Activated naive CD8-positive, alpha-beta T cell treated with anti-CD3 and anti-CD28 coated beads, Interleukin-2, amount 10 ng/mL, durations not matched to agents 7 days and 5 days (primary cell): ENCODE measurements at regions not wholly inside any gene's neighbourhood (a gene's known extent, or its start where the extent isn't known, plus 50 kb on each side); places are given as distances from the start of the nearest gene placed in this dataset.
"Not testable (repeated sequence)": the region's sequence is repeated elsewhere in the genome, so short reads cannot be mapped to it uniquely, and the experiment has no call there.

Source experiments
- ATAC-seq: fragments of 150-1000 bp; cut with Tn5 transposase; one replicate; pipeline ENCODE4 v1.10.0; 2021; ENCODE audit warnings: low read depth, moderate library complexity
- POLR2A ChIA-PET: fragments of 350-600 bp; sonication (Branson Sonifier 250); formaldehyde crosslinking; loops from one replicate; lab custom pipeline; 2021; ENCODE audit warnings: antibody characterized with exemption; lab: Charles Lee
- DNase-seq: peaks from one replicate; pipeline ENCODE4 v3.0.0; 2021
- H3K27ac Mint-ChIP-seq: one replicate; pipeline ENCODE4 v1.8.0; 2022; ENCODE audit warnings: mild to moderate bottlenecking, mixed read lengths
- H3K27me3 Mint-ChIP-seq: one replicate; pipeline ENCODE4 v1.8.0; 2022; ENCODE audit warnings: mild to moderate bottlenecking, moderate library complexity, mixed read lengths
- H3K36me3 Mint-ChIP-seq: one replicate; pipeline ENCODE4 v1.8.0; 2021; ENCODE audit warnings: mild to moderate bottlenecking, mixed read lengths
- H3K4me1 Mint-ChIP-seq: one replicate; pipeline ENCODE4 v1.8.0; 2021; ENCODE audit warnings: mixed read lengths
- H3K4me3 Mint-ChIP-seq: one replicate; pipeline ENCODE4 v1.8.0; 2022; ENCODE audit warnings: mild to moderate bottlenecking, moderate library complexity, mixed read lengths
- H3K9me3 Mint-ChIP-seq: one replicate; pipeline ENCODE4 v1.8.0; 2021; ENCODE audit warnings: mixed read lengths

DNA sequence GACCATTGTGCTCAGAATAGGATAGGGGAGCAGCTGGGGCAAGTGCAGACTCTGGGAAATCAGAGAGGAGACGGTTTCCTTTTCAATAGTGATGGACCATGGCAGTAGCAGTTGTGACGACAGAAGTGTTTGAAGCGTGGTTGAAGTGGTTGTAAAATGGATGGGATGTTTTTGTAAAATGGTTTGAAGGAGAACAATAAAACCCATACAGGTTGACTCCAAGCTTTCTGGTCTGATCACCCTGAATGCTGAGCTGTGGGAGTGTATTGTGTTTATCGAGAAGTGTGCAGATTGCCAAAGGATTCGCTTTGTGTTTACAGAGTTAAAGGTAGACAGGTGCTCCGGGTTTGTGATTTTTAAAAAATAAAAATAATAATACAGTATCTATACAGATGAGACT is 255.2 kb upstream of the SULF2 start:
- ATAC-seq = no peak

DNA sequence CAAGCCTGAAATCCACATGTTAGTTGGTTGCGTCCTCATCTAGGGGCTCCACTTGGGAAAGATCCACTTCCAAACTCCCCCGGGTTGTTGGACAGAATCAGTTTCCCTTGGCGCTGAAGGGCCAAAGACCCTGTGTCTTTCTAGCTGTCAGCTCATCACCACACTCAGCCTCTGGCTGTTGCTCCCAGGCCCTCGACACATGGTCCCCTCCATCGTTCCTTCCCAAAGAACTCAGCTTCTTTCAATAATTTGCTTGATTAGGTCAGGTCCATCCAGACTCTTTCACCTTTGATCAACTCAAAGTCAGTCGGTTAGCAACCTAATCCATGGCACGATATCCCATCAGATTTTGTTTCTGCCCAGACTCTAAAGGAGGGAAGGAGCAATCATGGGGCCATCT is 254.8 kb upstream of the SULF2 start:
- Mint-ChIP-seq H3K27me3 (no peaks in the 10 kb centered on the region), H3K4me3 (no peak overlapping the region), H3K36me3 (no peaks in the 10 kb centered on the region), H3K4me1 (no peaks in the 10 kb centered on the region), H3K27ac (no peak overlapping the region), H3K9me3 (no peaks in the 10 kb centered on the region)
- POLR2A ChIA-PET = no interaction called here
- DNase-seq (no peak), ATAC-seq (no peak)

More for the DNA sequence above, 255.2 kb upstream of the SULF2 start:
- POLR2A ChIA-PET = no interaction called here
- DNase-seq = no peak
- Mint-ChIP-seq H3K4me3 (no peak overlapping the region), H3K36me3 (no peaks in the 10 kb centered on the region), H3K27me3 (no peaks in the 10 kb centered on the region), H3K4me1 (no peaks in the 10 kb centered on the region), H3K9me3 (no peaks in the 10 kb centered on the region), H3K27ac (no peak overlapping the region)

DNA sequence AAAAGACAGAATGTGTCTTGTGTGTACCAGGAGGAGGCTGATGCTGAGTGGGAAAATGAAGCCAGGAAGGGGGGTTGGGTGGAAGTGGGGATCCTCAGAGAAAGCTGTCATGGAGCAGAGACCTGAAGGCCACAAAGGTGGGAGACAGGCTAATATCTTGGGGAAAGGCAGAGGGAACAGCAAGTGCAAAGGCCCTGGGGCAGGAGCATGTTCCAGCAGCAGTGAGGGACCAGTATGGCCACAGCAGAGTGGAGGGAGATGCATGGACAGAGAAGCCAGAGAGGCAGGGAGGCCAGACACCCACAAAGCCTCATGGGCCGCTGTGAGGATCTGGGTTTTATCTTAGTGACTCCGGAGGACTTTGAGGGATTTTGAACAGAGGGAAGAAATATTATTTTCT is 254.2 kb upstream of the SULF2 start:
- no peak for DNase-seq
- no peak overlapping the region for H3K27ac Mint-ChIP-seq
- H3K4me1 Mint-ChIP-seq = no peaks in the 10 kb centered on the region
- no peak for ATAC-seq
- POLR2A ChIA-PET = no interaction called here
- no peak overlapping the region for H3K4me3 Mint-ChIP-seq
- no peaks in the 10 kb centered on the region for H3K36me3 Mint-ChIP-seq
- H3K27me3 Mint-ChIP-seq = no peaks in the 10 kb centered on the region
- no peaks in the 10 kb centered on the region for H3K9me3 Mint-ChIP-seq

DNA sequence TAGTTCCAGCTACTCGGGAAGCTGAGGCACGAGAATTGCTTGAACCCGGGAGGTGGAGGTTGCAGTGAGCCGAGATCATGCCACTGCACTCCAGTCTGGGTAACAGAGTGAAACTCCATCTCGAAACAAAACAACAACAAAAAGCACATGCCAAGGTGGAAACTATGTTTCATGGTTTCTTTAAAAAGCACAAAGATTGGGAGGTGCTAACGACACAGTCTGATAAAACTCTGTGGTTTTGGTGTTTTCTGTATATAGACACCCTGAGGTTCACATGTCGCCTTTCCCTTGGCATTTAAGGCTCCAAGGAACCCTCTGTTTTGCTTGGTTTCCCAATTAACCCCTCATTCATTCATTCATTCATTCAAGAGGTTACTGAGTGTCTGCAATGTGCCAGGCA is 253.4 kb upstream of the SULF2 start:
- Mint-ChIP-seq H3K27ac (no peak overlapping the region), H3K4me1 (no peaks in the 10 kb centered on the region), H3K36me3 (no peaks in the 10 kb centered on the region), H3K9me3 (no peaks in the 10 kb centered on the region), H3K27me3 (no peaks in the 10 kb centered on the region), H3K4me3 (no peak overlapping the region)
- DNase-seq (no peak), ATAC-seq (no peak)
- POLR2A ChIA-PET = no interaction called here

DNA sequence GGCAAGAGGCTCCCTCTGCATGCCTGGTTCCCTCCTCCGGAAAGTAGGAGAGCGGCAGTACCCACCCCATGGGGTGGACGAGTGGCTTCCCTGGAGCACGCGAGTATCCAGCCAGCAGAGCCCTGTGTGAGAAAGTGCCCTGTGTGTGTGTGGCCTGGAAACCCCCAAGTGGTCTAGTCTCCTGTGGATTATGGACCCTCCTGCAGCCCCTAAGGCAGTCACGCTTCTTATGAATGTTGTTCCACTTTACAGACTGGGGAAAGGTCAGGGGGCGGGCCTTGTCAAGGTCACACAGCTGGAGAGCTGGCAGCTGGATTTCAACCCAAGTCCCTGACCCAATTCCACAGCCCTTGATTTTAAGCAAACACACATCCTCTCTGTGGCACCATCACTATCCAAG is 252.5 kb upstream of the SULF2 start:
- ATAC-seq, H3K9me3 Mint-ChIP-seq, POLR2A ChIA-PET, H3K27me3 Mint-ChIP-seq, DNase-seq, H3K4me1 Mint-ChIP-seq, H3K36me3 Mint-ChIP-seq, H3K27ac Mint-ChIP-seq, H3K4me3 Mint-ChIP-seq: not testable (repeated sequence)

DNA sequence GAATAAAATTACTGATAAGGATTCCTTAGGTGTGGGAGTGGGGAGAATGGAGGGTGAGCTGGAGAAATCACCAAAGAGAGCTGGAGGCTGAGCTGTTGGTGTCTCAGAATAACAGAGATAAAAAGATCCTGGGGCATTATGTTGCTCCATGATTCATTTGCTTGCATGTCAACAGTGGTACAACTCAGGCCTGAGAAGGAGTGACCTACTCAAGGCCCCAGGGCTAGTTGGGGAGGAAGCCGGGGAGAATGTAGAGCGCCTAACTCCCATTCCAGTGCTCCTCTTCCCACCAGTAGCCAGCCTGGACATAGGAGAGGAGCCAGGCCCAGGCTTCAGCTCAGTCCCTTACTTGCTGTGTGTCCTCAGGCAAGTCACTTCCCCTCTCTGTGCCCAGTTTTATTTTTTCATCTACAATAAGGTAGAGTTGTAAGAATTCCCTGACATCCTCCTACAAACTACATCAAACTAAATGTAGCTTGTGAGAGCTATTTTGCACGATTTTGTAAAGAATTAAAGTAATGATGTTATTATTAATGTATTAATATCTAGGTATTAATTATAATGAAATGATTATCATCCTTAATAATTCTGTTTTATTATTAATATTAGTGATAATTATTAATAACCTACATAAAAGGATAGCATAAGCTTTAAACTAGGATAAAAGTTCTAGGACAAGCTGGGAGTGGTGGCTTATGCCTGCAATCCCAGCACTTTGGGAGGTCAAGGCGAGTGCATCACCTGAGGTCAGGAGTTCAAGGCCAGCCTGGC is 250.9 kb upstream of the SULF2 start:
- Mint-ChIP-seq H3K9me3 (no peaks in the 10 kb centered on the region), H3K36me3 (no peaks in the 10 kb centered on the region), H3K27me3 (no peaks in the 10 kb centered on the region), H3K4me3 (no peak overlapping the region), H3K4me1 (no peaks in the 10 kb centered on the region), H3K27ac (no peak overlapping the region)
- ATAC-seq (no peak), DNase-seq (no peak)
- POLR2A ChIA-PET = no interaction called here

DNA sequence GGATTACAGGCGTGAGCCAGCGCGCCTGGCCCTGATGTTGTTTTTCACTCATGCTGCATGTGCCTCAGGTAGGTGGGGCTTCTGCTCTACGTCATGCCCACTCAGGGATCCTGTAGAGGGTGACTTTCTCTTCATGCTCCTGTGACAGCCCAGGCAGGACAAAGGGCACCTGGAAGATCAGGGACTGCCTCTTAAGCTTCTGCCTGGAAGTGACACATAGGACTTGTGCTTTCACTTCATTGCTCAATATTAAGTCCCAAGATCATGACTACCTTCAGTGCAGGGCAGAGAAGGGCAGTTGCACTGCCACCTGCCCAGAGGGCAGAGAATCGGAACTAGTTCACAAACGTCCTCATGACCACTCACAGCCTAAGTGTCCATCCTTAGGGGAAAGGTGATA is 249.5 kb upstream of the SULF2 start:
- H3K36me3 Mint-ChIP-seq = no peaks in the 10 kb centered on the region
- POLR2A ChIA-PET = no interaction called here
- DNase-seq (no peak), ATAC-seq (no peak)
- H3K9me3 Mint-ChIP-seq = no peaks in the 10 kb centered on the region
- no peaks in the 10 kb centered on the region for H3K4me1 Mint-ChIP-seq
- H3K27me3 Mint-ChIP-seq = no peaks in the 10 kb centered on the region
- H3K4me3 Mint-ChIP-seq = no peak overlapping the region
- H3K27ac Mint-ChIP-seq = no peak overlapping the region

DNA sequence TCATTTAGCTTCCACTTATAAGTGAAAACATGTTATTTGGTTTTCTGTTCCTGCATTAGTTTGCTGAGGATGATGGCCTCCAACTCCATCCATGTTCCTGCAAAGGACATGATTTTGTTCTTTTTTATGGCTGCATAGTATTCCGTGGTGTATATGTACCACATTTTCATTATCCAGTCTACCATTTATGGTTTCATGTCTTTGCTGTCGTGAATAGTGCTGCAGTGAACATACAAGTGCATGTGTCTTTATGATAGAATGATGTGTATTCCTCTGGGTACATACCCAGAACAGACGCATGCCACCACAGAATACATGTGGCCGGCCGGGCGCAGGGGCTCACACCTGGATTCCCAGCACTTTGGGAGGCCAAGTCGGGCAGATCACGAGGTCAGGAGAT is 247.7 kb upstream of the SULF2 start:
- H3K4me3 Mint-ChIP-seq, H3K27ac Mint-ChIP-seq, DNase-seq, ATAC-seq, H3K27me3 Mint-ChIP-seq, H3K36me3 Mint-ChIP-seq, POLR2A ChIA-PET, H3K9me3 Mint-ChIP-seq, H3K4me1 Mint-ChIP-seq: not testable (repeated sequence)

DNA sequence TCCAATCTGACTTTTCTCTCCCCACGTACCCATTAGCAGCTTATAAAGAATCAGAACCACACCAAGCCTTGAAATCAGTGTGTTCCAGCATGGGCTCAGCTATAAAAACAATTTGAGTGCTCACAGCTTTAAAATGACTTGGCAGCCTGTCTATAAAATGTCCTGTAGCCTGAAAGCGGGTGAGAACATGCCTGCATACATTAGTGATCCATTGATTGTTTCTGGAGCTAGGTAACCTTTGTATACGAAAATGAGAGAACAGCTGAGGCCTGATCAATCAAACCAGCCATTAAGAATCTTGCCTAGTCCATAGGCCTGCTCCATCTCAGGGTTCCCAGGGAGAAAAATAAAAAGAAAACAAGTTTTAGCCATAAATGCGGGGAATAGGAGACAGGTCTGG is 245.8 kb upstream of the SULF2 start:
- peaks cover 2% of the 10 kb centered on the region for H3K27me3 Mint-ChIP-seq
- H3K9me3 Mint-ChIP-seq = no peaks in the 10 kb centered on the region
- POLR2A ChIA-PET = no interaction called here
- no peaks in the 10 kb centered on the region for H3K36me3 Mint-ChIP-seq
- DNase-seq (no peak), ATAC-seq (no peak)
- H3K27ac Mint-ChIP-seq = no peak overlapping the region
- H3K4me3 Mint-ChIP-seq = no peak overlapping the region
- no peaks in the 10 kb centered on the region for H3K4me1 Mint-ChIP-seq

DNA sequence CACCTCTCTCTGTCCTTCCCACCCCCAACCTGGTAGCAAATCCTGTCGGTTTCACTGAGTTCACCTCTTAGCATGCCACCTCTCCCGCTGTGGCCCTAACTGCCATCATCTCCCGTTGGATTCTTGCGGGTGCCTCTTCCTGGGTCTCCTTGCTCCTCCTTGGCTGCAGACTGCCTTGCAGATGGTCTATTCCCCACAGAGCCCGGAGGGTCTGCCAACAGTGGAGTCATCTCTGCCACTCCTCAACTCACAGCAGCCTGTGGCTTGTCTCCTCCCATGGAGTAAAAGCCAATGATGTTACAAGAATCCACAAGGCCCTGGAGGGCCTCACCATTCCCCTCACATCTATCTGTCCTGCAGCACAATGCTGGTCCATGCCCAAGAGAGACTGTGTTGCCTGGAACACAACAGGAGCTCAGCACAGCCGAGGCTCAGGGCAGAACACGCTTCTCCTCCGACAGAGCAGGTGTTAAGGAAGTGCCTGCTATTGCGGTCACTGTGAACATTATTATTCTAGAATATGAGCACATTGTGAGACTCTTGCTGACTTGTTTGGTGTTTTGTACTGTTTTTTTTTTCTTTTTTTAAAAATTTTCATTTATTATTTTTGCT is 241.8 kb upstream of the SULF2 start:
- POLR2A ChIA-PET = no interaction called here
- Mint-ChIP-seq H3K27me3 (peaks cover 2% of the 10 kb centered on the region), H3K4me1 (no peaks in the 10 kb centered on the region), H3K36me3 (no peaks in the 10 kb centered on the region), H3K27ac (no peak overlapping the region), H3K4me3 (no peak overlapping the region), H3K9me3 (no peaks in the 10 kb centered on the region)
- ATAC-seq (no peak), DNase-seq (no peak)

DNA sequence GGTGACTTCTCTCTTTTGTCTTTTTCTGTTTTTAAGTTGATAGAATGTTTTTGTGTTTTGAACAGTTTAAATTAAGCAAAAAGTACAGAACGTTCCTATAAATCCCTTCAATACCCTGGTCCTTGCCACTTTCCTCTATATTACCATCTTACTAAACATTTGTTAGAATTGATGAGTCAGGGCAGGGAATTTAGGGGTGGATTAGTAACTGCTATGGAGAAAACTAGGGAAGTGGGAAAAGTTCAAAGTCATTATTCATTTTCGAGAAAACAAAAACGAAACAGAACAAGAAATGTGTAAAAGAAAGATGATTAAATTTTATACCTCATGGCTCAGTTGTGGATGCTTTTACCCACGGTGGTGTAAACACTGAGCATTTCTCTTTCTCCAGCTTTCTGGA is 240.4 kb upstream of the SULF2 start:
- H3K27ac Mint-ChIP-seq = no peak overlapping the region
- no peak overlapping the region for H3K4me3 Mint-ChIP-seq
- POLR2A ChIA-PET = no interaction called here
- peaks cover 5% of the 10 kb centered on the region for H3K27me3 Mint-ChIP-seq
- H3K36me3 Mint-ChIP-seq = no peaks in the 10 kb centered on the region
- no peaks in the 10 kb centered on the region for H3K4me1 Mint-ChIP-seq
- H3K9me3 Mint-ChIP-seq = no peaks in the 10 kb centered on the region
- no peak for ATAC-seq
- DNase-seq = no peak

DNA sequence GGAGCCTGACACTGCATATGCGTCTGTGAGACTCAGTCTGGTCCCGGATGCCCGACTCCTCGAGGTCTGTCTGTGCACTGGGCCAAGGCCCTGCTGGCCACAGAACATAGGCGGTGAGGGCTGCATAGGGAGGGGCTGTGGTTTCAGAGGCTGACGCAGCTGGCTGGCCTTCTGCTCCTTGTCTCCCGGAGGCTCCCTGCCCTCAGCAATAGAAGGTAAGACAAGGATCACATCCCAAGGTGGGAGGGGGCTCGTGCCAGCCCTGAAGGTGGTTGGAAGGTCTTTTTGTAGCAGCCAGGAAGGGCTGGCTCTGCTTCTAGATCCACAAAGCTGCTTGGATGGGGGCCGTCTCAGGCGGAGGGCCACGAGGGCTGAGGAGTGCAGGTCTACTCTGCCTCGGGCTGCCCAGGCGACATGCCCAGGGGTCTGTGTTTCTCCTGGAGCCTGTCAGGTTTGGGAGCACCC is 239.8 kb upstream of the SULF2 start:
- DNase-seq = no peak
- POLR2A ChIA-PET = no interaction called here
- ATAC-seq = no peak
- Mint-ChIP-seq H3K27me3 (peaks cover 5% of the 10 kb centered on the region), H3K9me3 (no peaks in the 10 kb centered on the region), H3K4me3 (no peak overlapping the region), H3K4me1 (no peaks in the 10 kb centered on the region), H3K36me3 (no peaks in the 10 kb centered on the region), H3K27ac (no peak overlapping the region)

DNA sequence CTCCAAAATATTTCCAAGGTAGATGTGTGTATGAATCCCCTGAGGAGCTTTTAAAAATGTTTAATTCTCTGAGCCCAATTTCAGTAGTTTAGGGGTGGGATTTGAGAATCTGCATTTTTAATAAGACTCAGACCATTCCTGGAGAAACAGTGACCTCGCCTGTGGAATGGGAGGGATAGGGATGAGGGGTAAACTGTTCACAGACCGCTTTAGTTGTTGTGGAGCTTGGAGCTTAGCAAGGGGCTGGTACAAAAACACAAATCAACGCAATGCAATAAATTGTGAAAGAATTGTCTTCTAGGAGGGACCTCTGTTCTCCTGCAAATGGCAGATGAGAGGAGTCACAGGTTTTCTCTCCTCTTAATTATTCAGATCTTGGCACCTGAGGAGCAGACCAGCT is 239.3 kb upstream of the SULF2 start:
- H3K27me3 Mint-ChIP-seq = peaks cover 5% of the 10 kb centered on the region
- no peaks in the 10 kb centered on the region for H3K36me3 Mint-ChIP-seq
- POLR2A ChIA-PET = no interaction called here
- no peaks in the 10 kb centered on the region for H3K4me1 Mint-ChIP-seq
- no peak overlapping the region for H3K4me3 Mint-ChIP-seq
- DNase-seq = no peak
- no peaks in the 10 kb centered on the region for H3K9me3 Mint-ChIP-seq
- no peak overlapping the region for H3K27ac Mint-ChIP-seq
- ATAC-seq = no peak

DNA sequence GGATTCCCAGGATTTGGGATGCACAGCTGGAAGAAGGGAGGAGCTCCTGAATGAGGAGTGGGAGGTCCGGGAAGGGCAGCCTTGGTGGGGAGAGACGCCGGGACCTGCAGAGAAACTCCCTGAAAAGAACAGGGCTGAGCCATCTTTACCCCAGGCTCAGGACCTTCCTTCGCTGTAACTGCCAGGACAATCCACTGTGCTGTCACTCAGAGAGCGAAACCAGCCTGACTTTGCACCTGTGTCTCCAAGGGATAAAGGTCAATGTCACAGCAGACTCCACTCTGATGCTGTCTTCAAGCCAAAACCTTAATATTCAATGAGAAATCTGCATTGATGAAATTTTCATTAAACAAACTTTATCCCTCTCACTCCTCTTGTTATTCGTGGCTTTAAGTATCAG is 235.4 kb upstream of the SULF2 start:
- H3K9me3 Mint-ChIP-seq, H3K27ac Mint-ChIP-seq, ATAC-seq, H3K4me3 Mint-ChIP-seq, H3K36me3 Mint-ChIP-seq, H3K4me1 Mint-ChIP-seq, DNase-seq, POLR2A ChIA-PET, H3K27me3 Mint-ChIP-seq: not testable (repeated sequence)
